GM12864 (cell line): ENCODE measurements at regions not wholly inside any gene's neighbourhood (a gene's known extent, or its start where the extent isn't known, plus 50 kb on each side); places are given as distances from the start of the nearest gene placed in this dataset.

Experiments
- DNase-seq: peaks from one replicate; pipeline ENCODE4 v3.0.0-alpha.2; 2011; ENCODE audit warnings: low read depth
- H3K4me3 ChIP-seq: 2 replicates; pipeline ENCODE4 v1.5.1; 2011; ENCODE audit warnings: mild to moderate bottlenecking, low read depth, low read length, control low read depth
- TF ChIP-seq, protein P1 (sequence below): IDR thresholded peaks from 2 replicates; pipeline ENCODE4 v1.5.1; 2011; ENCODE audit warnings: low read depth, mild to moderate bottlenecking, moderate library complexity, low read length, control low read depth, inconsistent platforms; ENCODE audit errors: missing control alignments

DNA sequence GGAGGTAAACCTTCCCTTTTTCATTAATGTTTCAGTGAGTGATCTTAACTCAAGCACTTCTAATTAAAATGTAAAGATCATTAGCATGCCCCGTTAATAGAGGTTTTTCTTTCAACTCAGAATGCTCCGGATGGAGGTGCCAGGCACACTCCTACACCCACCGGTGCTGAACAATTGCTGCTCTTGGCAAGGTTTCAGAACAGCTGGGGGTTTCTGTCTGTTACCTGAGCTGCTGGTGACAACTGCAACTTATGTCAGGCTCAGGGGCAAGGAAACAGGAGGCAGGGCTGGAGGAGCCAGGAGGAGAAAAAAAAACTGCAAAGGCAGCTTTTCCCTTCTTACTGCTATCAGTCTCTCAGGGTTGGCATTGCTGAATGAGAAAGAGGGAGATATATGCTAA is 250.1 kb downstream of the DIPK2A start:
- TF ChIP-seq, protein P1, sequence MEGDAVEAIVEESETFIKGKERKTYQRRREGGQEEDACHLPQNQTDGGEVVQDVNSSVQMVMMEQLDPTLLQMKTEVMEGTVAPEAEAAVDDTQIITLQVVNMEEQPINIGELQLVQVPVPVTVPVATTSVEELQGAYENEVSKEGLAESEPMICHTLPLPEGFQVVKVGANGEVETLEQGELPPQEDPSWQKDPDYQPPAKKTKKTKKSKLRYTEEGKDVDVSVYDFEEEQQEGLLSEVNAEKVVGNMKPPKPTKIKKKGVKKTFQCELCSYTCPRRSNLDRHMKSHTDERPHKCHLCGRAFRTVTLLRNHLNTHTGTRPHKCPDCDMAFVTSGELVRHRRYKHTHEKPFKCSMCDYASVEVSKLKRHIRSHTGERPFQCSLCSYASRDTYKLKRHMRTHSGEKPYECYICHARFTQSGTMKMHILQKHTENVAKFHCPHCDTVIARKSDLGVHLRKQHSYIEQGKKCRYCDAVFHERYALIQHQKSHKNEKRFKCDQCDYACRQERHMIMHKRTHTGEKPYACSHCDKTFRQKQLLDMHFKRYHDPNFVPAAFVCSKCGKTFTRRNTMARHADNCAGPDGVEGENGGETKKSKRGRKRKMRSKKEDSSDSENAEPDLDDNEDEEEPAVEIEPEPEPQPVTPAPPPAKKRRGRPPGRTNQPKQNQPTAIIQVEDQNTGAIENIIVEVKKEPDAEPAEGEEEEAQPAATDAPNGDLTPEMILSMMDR: no peak
- no peak for DNase-seq
- no peak overlapping the region for H3K4me3 ChIP-seq

- H3K4me3 ChIP-seq: no peak overlapping the region
- TF ChIP-seq, protein P1: no peak
- no peak for DNase-seq
These were observed 257.7 kb downstream of the DIPK2A start for GRCh38 chr3:144229330-144229729.

- no peak overlapping the region for H3K4me3 ChIP-seq
- DNase-seq: no peak
- TF ChIP-seq, protein P1: no peak
These were observed 258.3 kb downstream of the DIPK2A start for GRCh38 chr3:144229953-144230352.

GRCh38 chr3:144235489-144235888 is 263.9 kb downstream of the DIPK2A start:
- DNase-seq: no peak
- TF ChIP-seq, protein P1: no peak
- no peak overlapping the region for H3K4me3 ChIP-seq

- TF ChIP-seq, protein P1: no peak
- DNase-seq: no peak
These were observed 265.7 kb downstream of the DIPK2A start for GRCh38 chr3:144237351-144237750.

DNA sequence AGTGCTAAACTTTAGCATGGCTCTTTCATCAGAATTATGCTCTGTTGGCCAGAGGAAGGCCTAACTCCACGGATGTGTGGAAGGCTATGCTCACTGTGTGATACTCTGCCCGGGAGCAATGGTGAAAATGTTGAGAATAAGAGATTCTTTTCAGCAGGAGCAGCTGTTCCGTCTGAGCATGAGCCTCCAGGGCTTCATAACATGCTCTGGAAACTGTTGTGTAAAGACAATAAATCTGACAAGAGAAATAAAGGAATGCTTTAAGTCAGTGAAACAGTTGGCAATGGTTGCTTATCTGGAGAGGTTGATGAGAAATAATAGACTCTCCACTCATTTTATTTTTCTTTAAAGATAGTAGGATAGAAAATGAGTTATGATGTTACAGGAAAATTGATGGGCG is 269.8 kb downstream of the DIPK2A start:
- DNase-seq: no peak
- H3K4me3 ChIP-seq: no peak overlapping the region
- TF ChIP-seq, protein P1: no peak

More at GRCh38 chr3:144237351-144237750, 265.7 kb downstream of the DIPK2A start:
- no peak overlapping the region for H3K4me3 ChIP-seq

- no peak overlapping the region for H3K4me3 ChIP-seq
- DNase-seq: no peak
- TF ChIP-seq, protein P1: no peak
These were observed 271.1 kb downstream of the DIPK2A start for GRCh38 chr3:144242747-144243146.
